HUDEP-2 (cell line): ENCODE measurements at regions not wholly inside any gene's neighbourhood (a gene's known extent, or its start where the extent isn't known, plus 50 kb on each side); places are given as distances from the start of the nearest gene placed in this dataset.
"Not testable (repeated sequence)": the region's sequence is repeated elsewhere in the genome, so short reads cannot be mapped to it uniquely, and the experiment has no call there.

ENCODE experiments used
- DNase-seq, 76 experiments: peaks; one replicate each; lab custom pipeline; 2025; ENCODE audit not compliant: unreplicated experiment in 76 of 76; lab: John Stamatoyannopoulos, UW

GRCh38 chr14:46147452-46147851 lies 504.1 kb downstream of the RPL10L start:
- DNase-seq, result no peak

DNA sequence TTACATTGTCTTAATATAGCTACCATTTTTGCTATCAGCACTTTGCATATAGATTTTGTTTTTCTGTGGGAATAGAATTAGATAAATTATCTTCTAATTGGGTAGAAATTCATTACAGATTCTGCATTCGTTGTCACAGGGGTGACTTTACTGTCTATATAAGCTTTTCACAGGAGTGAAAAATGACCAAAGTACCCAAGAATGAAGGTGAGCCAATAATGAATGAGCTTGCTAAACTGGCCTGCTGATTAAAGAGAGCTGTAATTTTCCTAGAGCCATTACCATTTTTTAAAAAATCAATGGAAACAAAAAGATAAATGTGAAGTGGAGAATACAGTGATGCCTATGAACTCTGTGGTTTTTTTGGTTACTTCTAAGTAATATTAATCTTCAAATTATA lies 504.6 kb downstream of the RPL10L start:
- no peak for DNase-seq

DNA sequence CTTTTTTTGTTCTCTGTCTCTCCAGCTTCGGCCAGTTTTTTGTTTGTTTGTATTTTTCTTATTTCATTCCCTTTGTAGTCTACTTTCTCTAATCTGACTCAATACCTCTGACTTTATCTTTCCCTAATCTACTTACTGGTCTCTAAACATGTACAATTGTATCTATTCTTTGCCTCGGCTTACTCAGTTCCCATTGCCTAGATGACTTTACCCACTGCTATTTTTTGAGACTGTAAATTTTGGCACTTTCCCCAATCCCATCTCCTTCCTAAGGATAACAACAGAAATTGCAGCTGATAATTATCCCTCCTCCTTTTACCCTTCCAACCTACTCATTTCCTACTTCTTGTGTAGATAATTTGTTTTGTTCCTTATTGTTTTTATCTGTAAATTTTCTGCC lies 511.1 kb downstream of the RPL10L start:
- no peak for DNase-seq

GRCh38 chr14:46139649-46140048 lies 511.9 kb downstream of the RPL10L start:
- no peak for DNase-seq

- DNase-seq, result no peak
Observed at GRCh38 chr14:46137786-46138185, 513.8 kb downstream of the RPL10L start.

DNA sequence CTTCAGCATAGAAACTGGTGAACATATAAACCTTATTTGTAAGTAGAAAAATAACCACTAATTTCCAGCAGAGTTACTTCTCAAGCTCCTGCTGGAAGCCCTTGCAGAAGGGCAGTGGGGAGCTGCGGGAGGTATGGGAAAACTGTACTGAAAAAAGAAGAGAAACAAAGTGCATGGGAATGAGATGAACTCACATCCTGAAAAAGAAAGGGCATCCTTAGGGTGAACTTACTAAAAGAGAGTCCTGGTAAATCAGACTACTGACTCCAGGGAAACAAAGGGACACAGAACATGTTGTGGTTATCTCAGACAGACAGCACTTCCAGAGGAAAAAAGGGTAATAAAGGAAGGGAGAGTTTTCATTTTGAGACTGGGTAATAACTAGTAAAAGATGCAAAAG lies 515.1 kb downstream of the RPL10L start:
- no peak for DNase-seq

DNA sequence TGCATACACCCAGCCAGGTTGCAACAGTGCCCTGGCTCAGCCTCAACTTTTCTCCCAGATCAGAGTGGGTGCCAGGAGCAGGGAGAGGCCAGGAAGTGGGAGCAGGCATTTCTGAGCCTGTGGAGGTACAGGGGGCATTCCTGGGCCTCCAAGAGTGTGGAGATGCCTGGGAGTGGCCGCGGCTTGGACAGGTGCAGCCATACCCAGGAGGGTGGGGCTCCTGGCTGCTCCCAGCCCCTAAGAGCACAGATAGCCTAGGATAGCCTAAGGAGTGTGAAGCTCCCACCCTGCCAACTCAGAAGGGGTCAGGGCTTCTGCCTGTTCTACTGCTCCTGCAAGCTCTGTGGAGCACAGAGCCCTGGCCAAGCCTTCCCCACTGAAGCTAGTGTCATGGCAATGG lies 543.4 kb downstream of the RPL10L start:
- no peak for DNase-seq

- DNase-seq, result not testable (repeated sequence)
Observed at GRCh38 chr14:46100901-46101300, 550.7 kb downstream of the RPL10L start.

DNA sequence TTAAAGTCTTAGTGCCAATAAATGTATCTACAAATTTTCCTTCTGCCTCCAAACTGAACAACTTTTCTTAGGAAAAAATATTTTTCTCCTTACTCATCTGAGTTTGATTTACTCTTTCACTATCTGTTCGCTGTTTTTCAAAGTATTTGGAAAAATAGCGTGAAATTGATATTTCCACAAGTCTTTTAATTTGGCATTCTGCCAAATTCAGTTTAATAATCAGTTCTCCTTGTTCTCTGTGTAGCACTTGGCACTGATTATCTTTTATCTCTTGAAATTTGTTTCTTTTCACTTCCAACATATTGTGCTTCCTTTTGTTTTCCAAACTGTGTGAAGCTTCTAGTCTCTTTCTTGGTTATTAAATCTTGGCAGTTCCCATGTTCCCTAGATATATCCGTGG lies 559.8 kb downstream of the RPL10L start:
- no peak for DNase-seq

DNA sequence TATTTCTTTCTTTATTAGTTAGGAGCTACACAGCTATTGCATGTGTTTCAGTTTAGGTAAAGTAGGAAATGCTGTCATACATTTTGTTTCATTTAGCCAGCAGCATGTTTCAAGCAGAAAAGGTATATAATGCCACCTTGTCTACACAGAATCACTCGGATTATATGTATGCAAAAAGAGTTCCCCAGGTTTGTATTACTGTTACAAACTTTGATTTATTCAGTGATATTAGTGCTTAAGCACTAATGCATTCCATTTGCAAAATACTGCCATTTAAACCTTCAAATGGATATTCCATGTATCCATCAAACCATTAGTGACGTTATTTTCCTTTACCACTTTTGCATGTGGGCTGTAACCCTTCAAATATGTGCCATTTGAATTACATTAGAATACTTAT lies 564.0 kb downstream of the RPL10L start:
- no peak for DNase-seq

- DNase-seq, result no peak
Observed at GRCh38 chr14:46074061-46074460, 577.5 kb downstream of the RPL10L start.

DNA sequence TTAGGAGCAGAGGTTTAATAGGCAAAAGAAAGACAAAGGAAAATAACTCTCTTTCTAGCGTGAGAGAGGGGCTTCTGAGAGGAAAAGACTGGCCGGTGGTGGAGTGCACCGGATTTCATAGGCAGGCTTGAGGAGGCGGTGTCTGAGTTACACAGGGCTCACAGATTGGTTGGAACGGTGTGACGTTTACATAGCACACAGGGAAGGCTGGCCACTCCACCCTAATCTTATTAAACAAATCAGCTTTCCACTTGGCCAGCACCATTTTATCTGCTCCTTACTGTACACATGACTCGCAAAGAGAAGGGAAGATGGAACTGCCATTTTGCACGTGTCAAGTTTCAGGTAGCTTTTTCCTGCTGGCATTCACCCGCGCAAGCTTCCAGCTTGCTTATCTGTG lies 587.7 kb downstream of the RPL10L start:
- DNase-seq, result no peak

- no peak for DNase-seq
Observed at GRCh38 chr14:46058964-46059563, 592.5 kb downstream of the RPL10L start.

DNA sequence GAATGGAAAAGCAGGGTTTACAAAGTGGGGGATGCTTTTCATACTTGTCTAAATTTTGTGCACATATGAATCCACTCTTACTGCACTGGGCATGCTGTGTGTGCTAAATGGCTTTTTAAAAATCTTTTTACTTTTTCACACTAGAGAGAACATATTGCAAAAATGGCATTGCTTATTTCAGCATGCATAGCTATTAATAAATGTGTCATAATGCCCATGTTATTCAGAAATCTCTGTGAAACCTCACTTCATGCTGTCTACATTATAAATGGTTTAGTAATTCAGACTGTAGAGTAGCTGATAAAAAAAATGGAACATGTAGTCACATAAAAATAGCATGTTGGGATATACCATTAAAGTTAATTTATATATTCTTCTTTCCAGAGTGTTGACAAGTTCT lies 593.8 kb downstream of the RPL10L start:
- DNase-seq, result no peak

- no peak for DNase-seq
Observed at GRCh38 chr14:46054526-46054925, 597.1 kb downstream of the RPL10L start.

- DNase-seq, result no peak
Observed at GRCh38 chr14:46053221-46053620, 598.4 kb downstream of the RPL10L start.

DNA sequence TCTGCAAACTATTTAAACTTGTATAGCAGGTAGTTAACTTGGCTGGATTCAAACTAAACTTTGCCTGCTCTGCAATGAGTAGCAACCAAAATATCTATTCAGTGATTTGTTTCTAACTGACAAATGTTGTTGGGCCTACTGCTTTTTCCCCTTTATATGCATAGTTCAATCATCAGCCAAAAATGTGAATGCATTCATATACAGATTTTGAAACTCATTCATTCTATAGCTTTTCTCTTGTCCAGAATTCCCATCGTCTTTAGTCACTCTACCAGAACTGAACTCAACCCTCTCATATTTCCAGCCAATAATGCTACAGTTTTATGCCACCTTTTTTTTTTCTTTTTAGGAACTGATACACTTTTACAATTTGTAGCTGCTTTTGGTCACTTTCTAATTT lies 599.8 kb downstream of the RPL10L start:
- DNase-seq, result no peak

- DNase-seq, result peak in 19 of 76 experiments; percentile 0 to 59 (median 10)
Observed at GRCh38 chr14:46048127-46048526, 603.5 kb downstream of the RPL10L start.

GRCh38 chr14:46036099-46036498 lies 615.5 kb downstream of the RPL10L start:
- DNase-seq, result no peak

- no peak for DNase-seq
Observed at GRCh38 chr14:46034305-46034704, 617.3 kb downstream of the RPL10L start.

GRCh38 chr14:46018846-46019420 lies 632.6 kb downstream of the RPL10L start:
- no peak for DNase-seq

- no peak for DNase-seq
Observed at GRCh38 chr14:46008348-46008747, 643.2 kb downstream of the RPL10L start.

DNA sequence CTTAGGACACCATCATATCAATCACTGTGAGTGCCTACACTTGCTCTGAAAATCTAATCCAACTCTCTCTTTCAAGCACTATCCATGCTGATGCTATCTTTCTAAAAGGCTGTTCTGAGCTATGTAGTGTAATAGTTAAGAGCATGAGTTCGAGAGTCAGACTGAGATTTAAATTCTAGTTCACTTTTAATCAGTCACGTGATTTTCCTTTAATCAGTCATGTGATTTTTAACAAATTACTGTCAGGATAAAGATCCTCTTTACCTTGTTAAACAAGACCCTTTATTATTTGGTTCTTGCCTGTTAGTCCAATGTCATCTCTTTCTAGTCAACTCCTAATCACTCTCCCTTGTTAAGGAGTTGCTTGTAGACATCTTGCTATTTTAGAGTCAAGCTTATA lies 653.0 kb downstream of the RPL10L start:
- DNase-seq, result no peak
